ENCODE measurements at regions not wholly inside any gene's neighbourhood (a gene's known extent, or its start where the extent isn't known, plus 50 kb on each side); places are given as distances from the start of the nearest gene placed in this dataset.

DNA sequence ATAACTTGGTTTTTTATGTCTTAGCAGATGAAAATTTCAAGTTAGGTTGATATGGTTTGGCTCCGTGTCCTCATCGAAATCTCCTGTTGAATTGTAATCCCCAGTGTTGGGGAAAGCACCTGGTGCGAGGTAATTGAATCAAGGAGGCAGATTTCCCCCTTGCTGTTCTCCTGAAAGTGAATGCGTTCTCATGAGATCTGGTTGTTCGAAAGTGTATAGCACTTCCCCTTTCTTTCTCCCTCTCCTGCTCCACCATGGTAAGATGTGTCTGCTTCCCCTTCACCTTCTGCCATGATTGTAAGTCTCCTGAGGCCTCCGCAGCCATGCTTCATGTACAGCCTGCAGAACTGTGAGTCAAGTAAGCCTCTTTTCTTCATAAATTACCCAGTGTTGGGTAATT lies 242.1 kb upstream of the TNP1 start:
- DNase-seq, result no peak

DNA sequence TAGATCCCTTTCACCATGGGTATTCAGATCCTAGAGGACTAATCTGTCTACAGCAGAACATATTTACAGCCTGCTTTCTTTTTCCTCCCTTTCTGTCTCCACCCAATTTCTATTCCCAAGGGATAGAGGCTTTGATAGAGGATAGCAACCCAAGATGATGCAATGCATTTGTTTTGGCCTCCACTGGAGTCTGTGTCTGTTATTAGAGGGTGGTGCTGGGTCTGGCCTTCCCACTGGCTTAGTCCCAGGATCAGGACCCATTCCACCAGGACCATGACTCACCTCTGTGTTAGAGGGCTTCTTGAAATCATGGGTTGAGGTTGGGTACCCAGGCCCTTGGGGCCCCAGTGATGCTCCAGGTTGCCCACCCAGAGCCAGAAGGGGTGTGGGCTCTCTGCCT lies 239.7 kb upstream of the TNP1 start:
- DNase-seq, result no peak

DNA sequence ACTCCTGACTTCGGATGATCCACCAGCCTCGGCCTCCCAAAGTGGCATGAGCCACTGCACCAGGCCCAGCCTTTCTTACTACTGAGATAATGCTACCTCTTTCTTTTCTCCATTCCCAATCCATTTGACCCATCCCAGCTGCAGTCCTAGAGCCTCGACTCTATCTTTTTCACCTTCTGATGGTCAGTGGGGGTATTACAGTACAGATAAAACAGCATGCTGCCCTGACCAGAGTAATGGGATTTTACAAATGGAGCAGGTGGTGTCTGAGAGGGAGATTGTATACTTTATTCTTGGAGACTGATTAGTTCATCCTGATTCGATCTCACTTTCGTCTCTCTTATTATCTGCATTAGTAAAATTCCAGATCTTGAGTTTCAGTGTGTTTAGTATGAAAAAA lies 238.6 kb upstream of the TNP1 start:
- no peak for DNase-seq

DNA sequence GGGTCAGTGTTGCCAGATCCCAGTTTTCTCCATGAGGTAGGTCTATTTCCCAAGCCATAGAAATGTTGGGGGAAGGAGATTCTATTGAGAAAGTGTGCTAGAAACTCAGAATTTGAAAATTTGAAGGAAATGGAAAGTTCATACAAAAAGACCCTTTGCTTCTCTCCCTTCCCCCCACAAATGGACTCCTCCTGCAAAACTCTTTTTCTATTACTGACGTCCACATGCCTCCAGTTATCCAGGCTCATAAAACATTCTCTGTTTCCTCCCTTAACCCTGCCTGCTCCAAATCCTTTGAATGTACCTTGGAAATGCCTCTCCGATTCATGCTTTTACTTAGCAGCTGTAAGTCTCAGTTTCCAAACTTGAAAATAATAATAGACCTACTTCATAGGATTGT lies 237.5 kb upstream of the TNP1 start:
- no peak for DNase-seq

DNA sequence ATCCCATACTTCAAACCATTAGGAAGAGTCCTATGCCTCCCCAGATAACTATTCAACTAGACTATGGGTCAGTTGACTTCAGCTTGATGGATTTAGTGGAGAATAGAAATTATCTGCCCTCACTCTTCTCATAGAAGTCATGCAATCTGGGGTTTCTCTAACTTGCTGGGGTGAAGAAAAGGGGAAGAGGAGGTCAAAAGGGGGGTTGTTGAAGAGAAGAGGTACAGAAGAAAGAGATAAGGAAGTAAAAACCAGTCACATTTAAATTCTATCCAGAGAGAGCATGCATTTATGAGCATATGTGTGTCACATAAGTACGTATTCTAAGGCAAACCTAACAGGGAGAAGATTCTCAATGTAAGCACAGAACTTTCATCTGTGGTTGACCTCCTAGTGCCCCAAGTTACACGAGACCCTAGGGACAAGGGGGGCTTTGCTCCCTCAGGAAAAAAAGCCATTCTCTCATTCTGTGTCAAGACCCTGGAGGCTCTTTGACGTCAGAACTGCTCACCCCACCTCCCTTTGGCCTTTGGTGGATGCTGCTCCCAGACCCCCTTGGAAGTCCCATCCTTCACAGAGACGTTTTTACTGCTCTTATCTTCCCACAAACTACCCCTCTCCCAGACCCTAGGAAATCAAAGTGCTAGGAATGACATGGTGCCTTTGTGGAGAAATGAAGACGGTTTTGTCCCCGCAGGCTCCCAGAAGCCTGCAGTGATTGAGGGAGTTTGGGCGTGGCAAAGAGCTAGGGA lies 236.8 kb upstream of the TNP1 start:
- no peak for DNase-seq

DNA sequence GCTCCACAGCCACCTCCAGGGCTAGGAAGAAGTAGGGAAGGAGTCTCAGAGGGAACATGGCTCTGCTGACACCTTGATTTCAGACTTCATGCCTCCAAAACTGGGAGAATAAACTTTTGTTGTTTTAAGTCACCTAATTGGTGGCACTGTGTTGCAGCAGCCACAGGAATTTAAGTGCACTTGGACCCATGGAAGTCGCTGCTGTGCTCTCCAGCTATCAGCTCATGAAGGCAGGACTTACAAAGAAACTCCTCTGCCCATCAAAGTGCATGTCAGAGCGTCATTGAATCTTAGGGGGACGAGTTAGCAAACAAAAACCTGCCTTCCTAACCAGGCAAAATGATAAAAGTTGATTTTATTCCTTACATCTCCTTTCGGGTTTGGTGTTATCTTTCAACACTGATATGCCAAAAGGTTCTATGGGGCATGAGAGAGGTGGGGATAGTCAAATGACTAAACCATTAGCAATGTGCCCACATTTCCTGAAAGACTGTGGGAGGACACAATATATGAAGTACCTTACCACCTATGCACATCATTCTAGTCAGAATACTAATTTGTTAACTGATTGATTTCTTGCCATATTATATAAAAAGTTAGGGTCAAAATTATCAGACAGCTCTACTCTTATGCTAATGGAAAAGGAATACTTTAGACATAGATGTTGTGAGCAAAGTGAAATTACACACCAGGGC lies 235.8 kb upstream of the TNP1 start:
- no peak for DNase-seq

DNA sequence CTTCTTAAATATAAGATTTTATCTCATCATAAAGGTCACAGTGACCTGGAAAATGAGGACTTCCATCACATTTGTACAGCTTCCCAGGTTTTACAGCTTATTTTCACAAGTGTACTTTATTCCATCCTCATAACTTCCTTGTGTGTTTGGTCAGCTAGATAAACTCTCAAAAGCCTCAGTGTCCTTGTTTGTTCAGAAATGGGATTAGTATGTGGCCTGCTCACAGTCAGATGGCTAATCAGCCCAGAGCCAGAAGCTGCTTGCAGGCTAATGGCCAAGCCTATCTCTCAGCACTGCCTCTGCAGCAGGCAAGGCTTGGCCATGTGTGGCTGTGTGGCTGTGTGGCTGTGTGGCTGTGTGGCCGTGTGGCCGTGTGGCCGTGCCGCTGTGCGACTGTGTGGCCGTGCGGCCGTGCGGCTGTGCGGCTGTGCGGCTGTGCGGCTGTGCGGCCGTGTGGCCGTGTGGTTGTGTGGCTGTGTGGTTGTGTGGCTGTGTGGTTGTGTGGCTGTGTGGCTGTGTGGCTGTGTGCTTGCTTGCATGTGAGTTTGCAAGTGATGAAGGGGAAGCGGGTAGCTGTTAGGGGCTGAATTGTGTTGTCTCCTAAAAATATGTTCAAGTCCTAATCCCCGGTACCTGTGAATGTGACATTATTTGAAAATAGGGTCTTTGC lies 233.0 kb upstream of the TNP1 start:
- DNase-seq, result no peak

DNA sequence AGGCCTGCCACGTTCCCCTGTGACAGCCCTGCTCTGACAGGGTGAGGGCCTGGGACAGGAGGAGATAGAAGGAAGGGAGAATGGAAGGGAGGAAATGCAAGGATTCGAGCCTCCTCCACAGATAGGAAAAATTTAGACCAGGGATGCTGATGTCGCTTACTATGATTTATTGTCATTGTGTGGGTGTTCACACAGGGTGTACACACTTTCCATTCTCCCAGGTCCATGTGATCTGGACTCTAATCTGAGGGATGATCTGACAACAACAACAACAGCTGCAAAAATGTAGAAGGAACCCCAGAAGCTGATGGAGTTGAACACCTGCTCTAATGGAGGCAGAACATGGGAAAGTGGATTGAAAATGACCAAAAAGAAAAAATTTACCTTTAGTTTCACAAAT lies 231.7 kb upstream of the TNP1 start:
- DNase-seq, result no peak

DNA sequence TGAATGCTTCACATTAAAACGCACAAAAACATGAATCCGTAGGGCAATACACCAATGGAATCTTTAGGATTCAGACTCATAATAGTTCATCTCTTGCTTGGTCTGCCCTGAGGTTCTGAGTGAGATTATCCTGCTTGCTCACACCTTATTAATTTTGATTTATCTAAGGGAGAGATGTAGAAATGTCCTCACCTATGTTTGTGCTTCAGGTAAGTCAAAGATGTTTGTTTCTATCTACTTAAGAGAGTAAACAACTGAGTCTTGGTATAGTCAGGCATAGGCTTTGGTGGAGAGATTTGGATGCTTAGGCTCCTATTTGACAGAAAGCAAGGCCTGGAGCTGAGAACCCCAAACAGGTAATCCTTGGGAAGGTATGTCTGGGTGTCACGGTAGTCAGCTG lies 231.0 kb upstream of the TNP1 start:
- DNase-seq, result no peak

DNA sequence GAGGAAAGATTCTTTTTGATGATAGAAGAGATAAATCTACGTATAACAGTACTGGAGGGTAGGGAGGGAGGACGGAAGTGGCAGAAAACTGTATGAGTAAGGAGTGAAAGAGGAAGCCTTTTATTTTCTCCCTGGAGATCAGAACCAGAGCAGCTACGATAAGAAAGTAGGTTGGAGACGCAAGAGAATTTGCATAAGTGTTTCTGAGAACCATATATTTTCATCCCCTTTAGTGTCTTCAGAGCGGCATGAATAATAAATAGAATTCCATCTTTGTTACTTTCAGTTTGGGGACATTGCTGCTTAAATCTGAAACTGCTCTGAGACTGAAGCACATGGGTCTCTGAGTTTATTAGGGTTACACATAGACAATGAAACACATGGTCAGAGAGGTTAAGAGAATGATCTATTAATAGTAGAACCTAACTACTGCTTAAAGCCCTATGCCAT lies 230.2 kb upstream of the TNP1 start:
- no peak for DNase-seq

DNA sequence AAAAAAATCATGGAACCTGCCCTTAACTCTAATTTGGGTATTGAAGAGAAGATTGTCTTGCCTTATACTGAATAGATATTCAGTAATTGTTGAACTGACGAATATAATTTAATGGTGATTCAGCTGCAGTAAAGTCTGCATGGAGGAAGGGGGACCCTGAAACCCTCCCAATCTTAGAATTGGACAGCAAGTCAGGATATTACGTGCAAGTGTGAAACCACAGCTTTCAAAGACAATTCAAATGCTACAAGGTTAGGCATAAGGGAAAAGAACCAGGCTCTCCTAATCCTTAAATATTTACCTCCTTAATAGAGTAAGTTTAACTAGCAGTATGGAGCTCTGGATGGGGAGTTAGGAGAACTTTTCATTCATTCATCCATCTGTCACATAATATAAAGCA lies 226.9 kb upstream of the TNP1 start:
- DNase-seq, result no peak

DNA sequence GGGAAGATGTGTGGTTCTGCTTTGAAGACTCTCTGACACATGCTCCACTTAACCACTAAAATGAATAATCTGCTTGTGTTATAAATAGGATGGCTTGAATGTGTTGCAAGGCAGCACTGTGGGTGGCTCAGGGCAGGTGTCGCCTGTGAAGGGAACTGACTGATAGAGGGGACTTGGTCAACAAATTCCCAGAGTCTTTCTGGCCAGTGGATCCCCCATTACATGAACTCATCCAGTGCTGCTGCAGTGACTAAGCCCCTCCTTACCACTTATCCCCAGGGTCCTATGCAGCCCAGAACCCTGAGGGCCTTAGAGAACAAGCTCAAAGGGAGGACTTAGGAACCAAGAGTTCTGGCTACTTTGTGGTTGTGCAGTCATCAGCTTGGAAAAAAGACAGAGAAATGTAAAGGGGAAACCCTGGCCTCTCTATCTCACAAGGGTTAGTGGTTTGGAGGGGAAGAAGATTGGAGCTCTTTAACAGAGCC lies 226.2 kb upstream of the TNP1 start:
- no peak for DNase-seq

DNA sequence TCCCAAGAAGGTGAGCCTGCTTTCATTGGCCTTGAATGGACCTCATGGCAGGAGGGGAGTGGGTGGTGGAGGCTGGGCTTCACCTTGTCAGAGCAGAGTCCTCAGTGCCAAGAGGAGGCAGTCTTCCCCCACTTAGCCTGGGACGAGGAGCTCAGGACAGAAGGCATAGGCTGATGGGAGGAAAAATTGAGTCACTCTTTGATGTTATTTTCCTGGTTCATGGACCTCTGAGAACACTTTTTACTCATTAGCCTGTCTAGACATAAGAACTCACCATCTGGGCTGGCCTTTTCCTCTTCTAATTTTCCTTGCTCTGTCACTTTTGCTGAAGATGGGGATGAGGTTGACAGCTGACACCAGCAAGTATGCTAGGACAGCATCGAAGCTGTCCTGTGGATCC lies 225.7 kb upstream of the TNP1 start:
- DNase-seq, result no peak

DNA sequence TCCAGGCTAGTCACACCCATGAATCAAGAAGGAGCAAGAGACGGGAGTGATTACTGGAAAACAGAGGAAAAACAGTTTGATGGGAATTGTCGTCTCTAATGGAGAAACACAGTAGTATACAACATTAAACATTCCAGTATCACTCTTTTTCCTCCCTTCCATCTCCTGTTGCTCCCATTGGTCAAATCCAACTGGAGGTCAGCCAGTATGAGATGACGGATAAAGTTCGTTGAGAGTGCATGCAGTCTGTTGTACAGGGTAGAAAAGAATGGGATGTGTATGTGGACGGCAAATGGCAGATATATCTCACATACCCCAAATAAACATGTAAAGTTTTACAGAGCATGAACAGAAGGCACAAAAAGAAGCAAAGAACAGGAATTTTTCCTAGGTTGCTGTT lies 221.9 kb upstream of the TNP1 start:
- DNase-seq, result no peak

DNA sequence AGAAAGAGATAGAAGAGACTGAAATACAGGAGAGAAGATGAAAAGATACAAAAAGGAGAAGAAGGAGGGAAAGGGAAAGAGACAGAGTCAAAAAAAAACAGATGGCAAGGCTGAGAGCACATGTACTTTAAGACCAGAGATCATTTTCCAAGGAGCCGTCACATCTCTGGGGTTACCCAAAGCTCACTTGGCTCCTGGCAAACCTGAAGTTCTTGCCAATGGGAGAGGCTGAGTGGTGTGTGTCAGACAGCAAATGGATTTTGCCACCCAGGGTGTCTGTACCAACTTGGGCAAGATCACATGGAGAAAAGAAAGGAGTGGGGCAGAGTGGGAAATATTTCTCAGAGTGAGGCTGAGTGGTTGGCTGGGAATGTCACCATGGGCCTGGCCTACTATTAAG lies 219.3 kb upstream of the TNP1 start:
- DNase-seq, result no peak

DNA sequence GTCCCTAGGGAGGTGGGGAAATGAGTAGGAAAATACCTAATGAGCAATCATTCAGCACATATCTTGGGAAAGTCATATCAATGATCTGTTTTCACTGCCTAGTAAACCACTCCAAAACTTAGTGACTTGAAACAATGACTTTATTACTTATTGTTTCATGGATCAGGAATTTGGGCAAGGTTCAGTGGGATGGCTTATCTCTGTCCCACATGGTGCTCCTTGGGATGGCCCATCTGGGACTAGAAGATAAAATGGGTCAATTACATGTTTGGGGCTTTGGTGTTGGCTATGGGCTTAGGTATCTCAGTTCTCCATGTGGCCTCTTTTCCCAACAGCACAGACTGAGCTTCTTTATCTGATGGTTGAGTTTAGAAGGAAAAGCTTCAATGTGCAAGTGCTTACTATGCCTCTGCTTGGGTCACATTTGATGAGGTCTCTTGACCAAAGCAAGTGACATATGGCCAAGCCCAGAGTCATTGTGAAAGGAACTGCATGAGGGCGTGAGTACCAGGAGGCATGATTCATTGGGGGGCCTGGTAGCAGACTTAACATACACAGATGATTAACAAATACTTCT lies 218.1 kb upstream of the TNP1 start:
- no peak for DNase-seq

DNA sequence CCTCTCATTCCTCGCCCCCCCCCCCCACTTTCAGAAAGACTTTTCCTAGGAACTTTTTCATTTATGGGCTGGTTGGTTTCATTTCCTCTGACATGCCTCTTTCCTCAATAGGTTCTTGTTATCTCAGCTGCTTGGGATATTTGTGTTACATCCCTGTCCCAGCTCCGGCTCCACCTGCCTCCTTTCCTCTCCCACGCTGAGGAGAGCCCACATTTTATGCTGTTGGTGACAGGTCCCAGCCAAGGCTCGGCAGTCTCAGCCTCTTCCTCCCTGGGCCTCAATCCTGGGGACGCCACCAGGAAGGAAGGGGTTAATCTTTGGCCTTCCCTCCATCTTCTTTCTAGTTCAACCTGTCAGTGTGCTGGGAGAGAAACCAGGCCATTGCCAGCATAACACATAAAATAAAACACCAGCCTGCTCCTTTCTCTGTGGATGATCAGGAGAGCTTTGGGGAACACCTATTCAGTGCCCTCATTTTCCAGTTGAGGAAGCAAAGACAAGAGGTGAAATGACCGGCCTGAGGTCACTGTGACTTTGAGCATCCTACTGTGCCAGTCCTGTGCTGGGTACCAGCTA lies 216.9 kb upstream of the TNP1 start:
- no peak for DNase-seq

DNA sequence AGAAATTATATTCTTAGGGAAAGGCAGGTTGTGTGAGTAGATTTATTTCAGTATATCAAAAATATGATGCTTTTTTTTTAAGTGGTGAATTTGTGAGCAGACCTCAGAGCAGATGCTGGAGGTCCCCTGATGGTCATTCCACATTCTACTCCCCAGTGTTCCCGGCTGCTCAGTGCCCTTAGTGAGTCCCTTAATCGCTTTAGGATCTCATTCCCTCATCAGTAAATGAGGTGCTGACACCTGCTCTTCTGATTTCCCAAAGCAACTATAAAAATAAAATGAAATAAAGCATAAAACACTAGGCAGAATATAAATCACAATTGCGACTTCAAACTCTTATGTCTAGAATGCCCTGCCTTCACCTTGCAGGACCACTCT lies 216.2 kb upstream of the TNP1 start:
- no peak for DNase-seq

DNA sequence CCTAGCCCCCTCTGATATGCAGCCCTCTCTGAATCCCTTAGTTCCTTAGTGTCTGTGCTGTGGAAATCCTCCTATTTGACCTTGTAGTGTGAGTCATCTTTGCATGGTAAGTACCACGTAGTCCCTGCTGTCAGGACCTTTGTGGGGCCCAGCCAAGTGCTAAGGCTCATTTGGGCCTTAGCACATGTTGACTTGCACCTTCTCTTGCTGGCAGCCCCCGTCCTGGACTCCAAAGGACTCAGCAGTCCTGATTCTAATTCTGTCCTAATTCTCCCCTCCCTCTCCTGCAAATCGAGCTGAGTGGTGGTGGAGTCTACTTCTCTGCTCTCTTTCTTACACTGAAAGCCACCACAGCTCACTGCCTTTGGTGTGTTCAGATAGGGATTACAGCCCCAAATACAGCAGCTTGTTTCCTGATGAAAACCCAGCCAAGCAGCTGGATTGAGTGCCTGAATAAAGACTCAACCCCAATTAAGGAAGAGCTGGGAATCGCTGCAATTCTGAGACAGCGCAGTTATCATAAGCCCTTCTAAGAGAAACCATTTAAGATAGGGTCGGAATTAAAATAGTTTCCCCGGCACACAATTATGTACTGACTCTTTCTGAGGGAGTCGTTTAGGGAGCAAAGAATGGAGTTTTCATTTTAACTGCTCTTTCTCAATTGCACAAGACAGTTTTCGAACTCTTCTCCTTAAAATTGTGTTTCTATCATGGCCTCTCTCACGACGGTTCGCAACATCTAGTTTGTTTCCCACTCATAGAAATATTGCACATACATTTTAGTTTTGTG lies 215.6 kb upstream of the TNP1 start:
- DNase-seq, result no peak

DNA sequence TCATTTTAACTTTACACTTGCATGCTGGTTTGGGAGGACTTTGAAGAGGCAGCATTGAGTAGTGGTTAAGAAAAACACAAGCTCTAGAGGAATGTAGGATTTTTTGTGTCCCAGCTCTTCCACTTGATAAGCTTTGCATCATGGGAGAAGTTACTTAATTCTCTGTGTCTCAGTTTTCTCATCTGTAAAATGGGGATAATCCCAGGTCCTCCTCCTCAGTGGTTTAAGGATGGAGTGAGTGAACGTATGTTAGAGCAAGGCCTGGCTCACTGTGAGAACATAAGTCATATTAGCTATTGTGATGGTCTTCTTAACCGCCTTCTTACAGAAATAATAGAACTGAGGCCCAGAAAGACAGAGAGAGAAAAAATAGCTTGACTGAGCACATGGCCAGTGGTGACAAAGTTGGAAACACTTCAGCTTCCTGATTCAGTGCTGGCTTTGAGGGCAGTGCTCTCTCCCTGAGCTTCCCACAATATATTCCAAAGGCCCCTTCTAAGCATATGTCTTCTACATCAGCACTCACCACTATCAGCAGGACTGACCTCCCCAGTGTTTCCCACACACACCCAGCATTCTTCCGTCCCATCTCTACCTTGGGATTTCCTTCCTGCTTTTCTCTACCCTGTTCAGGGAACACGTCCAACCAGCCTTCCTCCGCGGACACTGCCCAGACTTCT lies 214.9 kb upstream of the TNP1 start:
- no peak for DNase-seq

DNA sequence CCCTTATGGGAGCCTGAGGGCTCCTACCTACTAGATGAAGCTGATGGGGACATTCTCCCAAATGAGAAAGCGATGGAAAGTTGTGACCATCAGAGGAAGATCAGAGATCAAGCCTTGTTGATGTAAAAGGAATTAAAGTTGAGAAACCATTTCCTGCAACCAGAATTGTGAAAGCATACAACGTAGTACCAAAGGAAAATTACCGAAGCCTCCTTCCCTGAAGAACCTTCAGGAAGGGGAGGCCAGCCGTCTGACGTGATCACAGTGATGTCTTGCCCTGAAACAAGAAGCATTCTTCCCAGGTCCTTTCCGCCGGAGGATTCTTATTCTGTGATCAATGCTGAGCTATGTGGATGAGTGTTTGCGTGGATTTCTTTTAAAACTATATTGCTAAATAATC lies 211.6 kb upstream of the TNP1 start:
- no peak for DNase-seq

DNA sequence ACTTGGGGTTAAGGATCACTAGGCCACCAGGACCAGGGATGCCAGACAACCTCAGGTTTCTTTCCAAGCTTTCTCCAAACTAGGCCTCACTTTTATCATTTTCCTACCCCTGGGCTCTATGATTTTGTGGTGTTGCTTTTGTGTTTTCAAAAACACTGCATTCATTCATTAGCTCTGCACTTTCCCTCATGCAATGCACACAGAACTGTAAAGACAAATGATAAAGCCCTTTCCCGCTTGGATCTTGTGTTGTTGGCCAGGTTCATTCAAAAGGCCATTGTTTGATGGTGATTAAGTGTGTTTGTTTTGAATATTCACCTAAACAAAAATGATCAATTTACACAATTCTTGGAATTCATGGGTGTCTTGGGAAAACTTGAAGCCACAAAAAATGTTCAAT lies 210.7 kb upstream of the TNP1 start:
- no peak for DNase-seq
